GM18517 (cell line): ENCODE measurements at regions not wholly inside any gene's neighbourhood (a gene's known extent, or its start where the extent isn't known, plus 50 kb on each side); places are given as distances from the start of the nearest gene placed in this dataset.

Experiments used
- ATAC-seq: cut with Tn5 transposase; IDR thresholded peaks from one replicate; pipeline ENCODE4 v1.9.1; 2021; ENCODE audit warnings: mild to moderate bottlenecking, moderate library complexity; ENCODE audit not compliant: unreplicated experiment

DNA sequence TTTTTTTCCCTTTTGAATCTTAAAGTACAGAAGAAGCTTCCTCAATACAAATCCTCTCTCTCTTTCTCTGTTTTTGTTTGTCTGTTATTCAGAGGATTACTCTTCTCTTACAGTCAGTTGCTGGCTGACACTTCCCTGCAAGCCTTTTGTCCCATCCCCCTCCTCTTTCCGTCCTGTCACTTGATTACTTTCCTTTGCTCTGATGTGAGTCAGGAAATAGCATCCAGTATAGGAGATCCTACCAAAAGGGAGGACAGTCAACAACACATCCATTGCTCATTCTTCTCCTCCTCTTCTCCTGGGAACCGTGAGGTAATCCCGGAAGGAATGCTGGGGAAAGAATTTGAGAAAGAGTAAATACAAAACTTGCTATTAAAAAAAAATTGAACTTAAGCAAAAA, 79.3 kb upstream of the SCN7A start:
- no peak for ATAC-seq

DNA sequence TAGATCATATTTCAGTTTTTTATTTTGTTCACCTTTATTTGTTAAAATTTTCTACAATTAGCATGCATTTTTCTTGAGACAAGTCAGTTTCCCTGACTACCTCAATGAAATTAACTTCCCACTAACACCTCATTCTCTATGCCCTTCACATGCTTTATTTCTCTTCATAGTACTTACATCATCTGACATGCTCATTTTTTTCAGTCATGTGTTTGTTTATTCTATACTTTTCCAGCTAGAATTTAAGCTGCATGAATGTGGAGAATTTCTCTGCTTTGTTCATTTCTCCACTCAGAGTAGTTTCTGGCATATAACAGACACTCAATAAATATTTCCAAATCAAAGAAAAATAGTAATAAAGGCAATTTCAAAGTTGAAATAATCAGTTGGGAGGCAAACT, 78.9 kb upstream of the SCN7A start:
- no peak for ATAC-seq

DNA sequence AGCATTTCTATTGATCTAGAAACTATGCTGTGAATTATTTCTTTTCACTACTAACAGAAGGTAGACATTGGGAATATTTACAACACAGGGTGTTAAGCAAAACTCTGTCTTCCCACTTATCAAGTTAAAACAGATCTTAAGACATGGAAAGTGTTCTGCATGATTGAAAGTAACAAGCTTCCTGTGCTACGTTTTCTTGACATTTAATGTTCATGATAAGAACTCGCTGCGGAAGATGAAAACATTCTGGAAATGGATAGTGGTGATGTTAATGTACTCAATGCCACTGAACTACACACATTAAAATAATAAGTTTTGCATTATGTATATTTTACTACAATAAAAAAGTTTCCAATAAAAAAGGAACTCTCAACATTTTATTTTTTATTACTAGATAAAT, 74.4 kb upstream of the SCN7A start:
- ATAC-seq = no peak

DNA sequence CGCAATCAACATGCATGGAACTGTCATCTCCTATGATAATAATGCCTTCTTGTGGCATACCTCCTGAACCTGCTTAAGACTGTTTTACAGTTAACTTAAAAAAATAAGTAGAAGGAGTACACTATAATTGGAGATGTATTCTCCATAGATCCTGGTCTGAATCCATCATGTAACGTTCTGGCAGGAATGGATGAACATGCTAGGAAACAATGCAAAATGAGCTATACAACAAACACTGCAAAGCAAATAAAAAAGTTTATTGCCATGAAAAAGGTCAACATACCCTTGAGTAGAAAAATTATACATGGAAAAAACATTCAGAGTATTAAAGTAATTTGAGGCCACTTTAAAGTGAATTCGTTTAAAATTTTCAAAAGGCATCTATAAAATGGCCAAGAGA, 71.5 kb upstream of the SCN7A start:
- no peak for ATAC-seq

DNA sequence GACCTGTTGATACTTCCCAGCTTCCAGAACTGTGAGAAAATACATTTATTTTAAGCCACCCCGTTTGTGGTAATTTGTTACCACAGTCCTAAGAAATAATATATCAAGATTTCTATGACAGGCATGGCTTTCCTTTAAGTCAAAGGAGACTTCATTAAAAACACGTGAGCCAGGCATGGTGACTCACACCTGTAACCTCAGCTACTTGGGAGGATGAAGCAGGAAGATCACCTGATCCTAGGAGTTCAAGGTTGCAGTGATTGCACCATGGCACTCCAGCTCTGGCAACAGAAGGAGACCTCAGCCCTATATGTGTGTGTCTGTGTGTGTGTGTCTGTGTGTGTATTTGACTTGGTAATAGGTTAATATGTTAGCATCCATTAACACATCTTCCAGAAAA, 69.8 kb upstream of the SCN7A start:
- ATAC-seq = no peak

DNA sequence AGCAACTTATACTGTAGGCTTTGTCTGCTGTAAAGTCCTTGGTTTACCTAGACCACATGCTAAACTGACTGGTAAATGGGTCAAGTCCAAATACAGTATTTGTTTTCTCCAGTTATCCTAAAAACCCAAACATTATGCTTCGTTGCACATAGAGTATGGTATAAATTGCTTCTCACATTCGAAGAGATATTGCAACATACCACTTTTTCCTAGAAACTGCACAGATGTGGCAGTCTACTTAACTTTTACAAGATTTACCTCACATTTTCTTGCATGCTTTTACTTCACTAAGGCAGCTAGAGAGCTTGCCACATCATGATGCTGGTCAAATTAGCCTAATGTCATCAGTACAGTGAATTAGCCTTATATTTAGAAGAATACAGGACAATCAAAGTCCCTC, 66.0 kb upstream of the SCN7A start:
- ATAC-seq = no peak

DNA sequence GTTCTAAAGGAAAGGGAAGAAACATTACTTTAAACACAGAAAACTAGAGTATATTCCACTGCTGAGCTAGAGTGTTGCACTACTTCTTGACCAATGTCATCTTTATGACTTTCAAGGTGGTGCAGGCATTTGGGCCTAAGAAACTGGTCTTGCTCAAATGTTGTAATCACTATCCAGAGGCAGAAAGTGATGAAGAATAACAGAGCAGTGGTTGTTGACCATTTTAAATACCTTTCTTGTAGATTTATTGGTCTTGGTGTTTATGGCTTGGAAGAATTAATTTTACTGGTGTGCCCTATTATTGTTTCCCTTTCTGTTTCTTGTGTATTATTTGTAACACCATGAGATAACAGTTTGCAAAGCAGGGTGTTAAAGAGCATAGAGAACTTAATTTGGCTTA, 56.9 kb upstream of the SCN7A start:
- no peak for ATAC-seq

DNA sequence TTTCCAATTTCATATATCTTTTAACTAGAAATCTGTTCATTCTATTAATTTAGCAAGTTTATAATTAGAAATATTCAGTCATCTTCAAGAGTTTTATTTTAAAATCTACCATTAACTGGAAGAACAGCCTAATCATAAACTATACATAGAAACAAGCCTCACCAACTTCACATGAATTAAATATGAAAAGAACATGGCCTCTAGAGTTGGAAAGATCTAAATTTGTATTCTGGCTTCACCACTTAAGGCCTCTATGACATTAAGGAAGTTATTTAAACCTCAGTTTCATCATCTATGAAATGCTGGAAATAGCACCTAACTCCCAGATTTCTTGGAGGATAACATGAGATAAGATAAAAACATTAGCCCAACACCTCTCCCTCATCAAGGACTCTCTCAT, 51.4 kb upstream of the SCN7A start:
- no peak for ATAC-seq
